GM18909 (cell line): ENCODE measurements at regions not wholly inside any gene's neighbourhood (a gene's known extent, or its start where the extent isn't known, plus 50 kb on each side); places are given as distances from the start of the nearest gene placed in this dataset.

Experiments used
- ATAC-seq: cut with Tn5 transposase; IDR thresholded peaks from one replicate; pipeline ENCODE4 v1.9.1; 2021; ENCODE audit warnings: mild to moderate bottlenecking; ENCODE audit not compliant: unreplicated experiment, poor library complexity

- no peak for ATAC-seq
These were observed 198.2 kb upstream of the ROBO2 start for GRCh38 chr3:76841747-76842146.

GRCh38 chr3:76842216-76842615 lies 197.7 kb upstream of the ROBO2 start:
- no peak for ATAC-seq

GRCh38 chr3:76855451-76855850 lies 184.4 kb upstream of the ROBO2 start:
- ATAC-seq: no peak

GRCh38 chr3:76859596-76859995 lies 180.3 kb upstream of the ROBO2 start:
- no peak for ATAC-seq

GRCh38 chr3:76864355-76864754 lies 175.5 kb upstream of the ROBO2 start:
- no peak for ATAC-seq

GRCh38 chr3:76866729-76867408 lies 173.0 kb upstream of the ROBO2 start:
- ATAC-seq: peak; percentile 53

GRCh38 chr3:76869726-76870384 lies 170.0 kb upstream of the ROBO2 start:
- no peak for ATAC-seq

GRCh38 chr3:76871655-76872054 lies 168.2 kb upstream of the ROBO2 start:
- ATAC-seq: no peak

- no peak for ATAC-seq
These were observed 166.9 kb upstream of the ROBO2 start for GRCh38 chr3:76872999-76873398.

GRCh38 chr3:76873532-76874242 lies 166.2 kb upstream of the ROBO2 start:
- no peak for ATAC-seq

GRCh38 chr3:76879959-76880358 lies 159.9 kb upstream of the ROBO2 start:
- no peak for ATAC-seq

- ATAC-seq: no peak
These were observed 153.0 kb upstream of the ROBO2 start for GRCh38 chr3:76886761-76887500.

GRCh38 chr3:76888856-76889255 lies 151.0 kb upstream of the ROBO2 start:
- ATAC-seq: no peak

- no peak for ATAC-seq
These were observed 150.0 kb upstream of the ROBO2 start for GRCh38 chr3:76889911-76890310.

- no peak for ATAC-seq
These were observed 142.8 kb upstream of the ROBO2 start for GRCh38 chr3:76897076-76897475.

- no peak for ATAC-seq
These were observed 139.3 kb upstream of the ROBO2 start for GRCh38 chr3:76900596-76900995.

GRCh38 chr3:76908156-76908555 lies 131.7 kb upstream of the ROBO2 start:
- no peak for ATAC-seq

- ATAC-seq: no peak
These were observed 127.0 kb upstream of the ROBO2 start for GRCh38 chr3:76912841-76913383.

GRCh38 chr3:76917436-76917835 lies 122.5 kb upstream of the ROBO2 start:
- ATAC-seq: no peak

- no peak for ATAC-seq
These were observed 119.4 kb upstream of the ROBO2 start for GRCh38 chr3:76920511-76920910.

- ATAC-seq: no peak
These were observed 116.4 kb upstream of the ROBO2 start for GRCh38 chr3:76923485-76923884.
